B cell (primary cell): ENCODE measurements at regions not wholly inside any gene's neighbourhood (a gene's known extent, or its start where the extent isn't known, plus 50 kb on each side); places are given as distances from the start of the nearest gene placed in this dataset.

Source experiments
- ATAC-seq: fragments of 200-7000 bp; cut with Tn5 transposase; one replicate; pipeline ENCODE4 v1.10.0; 2021; ENCODE audit warnings: low read depth, mild to moderate bottlenecking, moderate number of reproducible peaks, moderate library complexity
- CTCF ChIA-PET: fragments of 350-600 bp; sonication (Branson Sonifier 250); formaldehyde crosslinking; loops from one replicate; lab custom pipeline; 2021; ENCODE audit warnings: antibody characterized with exemption, inconsistent platforms; lab: Charles Lee
- POLR2A ChIA-PET: fragments of 350-600 bp; sonication (Branson Sonifier 250); formaldehyde crosslinking; loops from one replicate; lab custom pipeline; 2021; ENCODE audit warnings: antibody characterized with exemption; lab: Charles Lee
- DNase-seq: peaks from one replicate; pipeline ENCODE4 v3.0.0; 2013
- H2AFZ ChIP-seq: 2 replicates; pipeline ENCODE4 v1.6.1; 2012; ENCODE audit warnings: mild to moderate bottlenecking, low read depth, low read length; ENCODE audit not compliant: insufficient read depth, poor library complexity, severe bottlenecking
- H3K27ac ChIP-seq, 2 donors: 1 replicate in 1 of 2; 2 replicates in 1 of 2; pipeline ENCODE4 v1.5.1; 2012 to 2013; ENCODE audit warnings: low read length in 2 of 2, mild to moderate bottlenecking in 2 of 2, moderate library complexity in 1 of 2
- H3K27me3 ChIP-seq, 4 experiments: fragments of 200-600 bp in 1 of 4; sonication (generic) in 1 of 4; replicated peaks in 1 of 4; 1 replicate in 2 of 4; 2 replicates in 2 of 4; pipeline versions ENCODE4 v1.6.1 to v1.7.0; 2013 to 2016; ENCODE audit warnings: low read length in 3 of 4, mild to moderate bottlenecking in 2 of 4, mixed read lengths in 1 of 4, moderate library complexity in 1 of 4; ENCODE audit not compliant: insufficient read depth in 4 of 4, control insufficient read depth in 3 of 4; ENCODE audit errors: control extremely low read depth in 1 of 4
- H3K36me3 ChIP-seq, 2 experiments: replicated peaks in 1 of 2; 1 replicate in 1 of 2; 2 replicates in 1 of 2; pipeline versions ENCODE4 v1.6.1 to v1.7.1; 2013; ENCODE audit warnings: low read length in 1 of 2; ENCODE audit not compliant: insufficient read depth in 2 of 2, control insufficient read depth in 1 of 2; ENCODE audit errors: control extremely low read depth in 1 of 2, extremely low read depth in 1 of 2
- H3K4me1 ChIP-seq, 2 donors: fragments of 200-600 bp in 1 of 2; sonication (generic) in 1 of 2; 1 replicate in 1 of 2; 2 replicates in 1 of 2; pipeline versions ENCODE4 v1.5.1 to v1.6.1; 2013 to 2017; ENCODE audit warnings: low read length in 2 of 2; ENCODE audit not compliant: control insufficient read depth in 2 of 2, insufficient read depth in 2 of 2
- H3K4me2 ChIP-seq: replicated peaks from 2 replicates; pipeline ENCODE3; 2012; ENCODE audit warnings: mild to moderate bottlenecking, low read depth, low read length; ENCODE audit not compliant: poor library complexity, severe bottlenecking
- H3K4me3 ChIP-seq, 5 experiments: fragments of 200-600 bp in 1 of 5; sonication (generic) in 1 of 5; 1 replicate in 3 of 5; 2 replicates in 2 of 5; pipeline versions ENCODE4 v1.5.1 to v1.7.0; 2011 to 2016; ENCODE audit warnings: low read length in 4 of 5, mild to moderate bottlenecking in 4 of 5, low read depth in 2 of 5, control low read depth in 1 of 5, moderate library complexity in 1 of 5; ENCODE audit not compliant: insufficient read depth in 1 of 5; ENCODE audit errors: control extremely low read depth in 1 of 5, extremely low read depth in 1 of 5
- H3K79me2 ChIP-seq: fragments of 200-600 bp; sonication (generic); one replicate; pipeline ENCODE4 v1.6.0; 2016; ENCODE audit warnings: low read length; ENCODE audit not compliant: control insufficient read depth, insufficient read depth
- H3K9ac ChIP-seq: fragments of 200-600 bp; sonication (generic); 2 replicates; pipeline ENCODE4 v1.6.1; 2017; ENCODE audit warnings: mild to moderate bottlenecking, low read length, moderate library complexity
- H3K9me3 ChIP-seq, 3 donors: one replicate each; pipeline versions ENCODE4 v1.6.1 to v1.7.1; 2013; ENCODE audit warnings: low read length in 2 of 3; ENCODE audit not compliant: control insufficient read depth in 2 of 3, insufficient read depth in 1 of 3; ENCODE audit errors: control extremely low read depth in 1 of 3
- H4K20me1 ChIP-seq: 2 replicates; pipeline ENCODE4 v1.6.0; 2012; ENCODE audit warnings: mild to moderate bottlenecking, low read length; ENCODE audit not compliant: insufficient read depth, control insufficient read depth, poor library complexity, severe bottlenecking
- H3K27ac Mint-ChIP-seq: one replicate; pipeline ENCODE4 v1.8.0; 2021; ENCODE audit warnings: mixed read lengths
- H3K27me3 Mint-ChIP-seq: one replicate; pipeline ENCODE4 v1.8.0; 2021; ENCODE audit warnings: mixed read lengths
- H3K4me1 Mint-ChIP-seq: one replicate; pipeline ENCODE4 v1.8.0; 2021; ENCODE audit warnings: mixed read lengths
- H3K4me3 Mint-ChIP-seq: one replicate; pipeline ENCODE4 v1.8.0; 2021; ENCODE audit warnings: mixed read lengths
- H3K9me3 Mint-ChIP-seq: one replicate; pipeline ENCODE4 v1.8.0; 2022; ENCODE audit warnings: mixed read lengths; ENCODE audit not compliant: insufficient read depth
- CTCF ChIP-seq: fragments of 200-600 bp; IDR thresholded peaks from one replicate; pipeline ENCODE4 v1.8.0; 2022; ENCODE audit warnings: antibody characterized with exemption, mild to moderate bottlenecking
- EZH2 ChIP-seq: IDR thresholded peaks from 2 replicates; pipeline ENCODE4 v1.6.1; 2012; ENCODE audit warnings: borderline replicate concordance, low read depth, mild to moderate bottlenecking, moderate library complexity, low read length; ENCODE audit not compliant: insufficient read depth, poor library complexity, severe bottlenecking
- WGBS: methylation state at CpG from one replicate; pipeline ENCODE4 v1.1.5; 2013; ENCODE audit warnings: missing lambda C conversion rate; ENCODE audit not compliant: insufficient coverage; 5-methylcytosine and 5-hydroxymethylcytosine counted together
- intact Hi-C: fragments of 100-400 bp; cut with micrococcal nuclease; formaldehyde crosslinking; loops from one replicate; pipeline ENCODE4 v1.10.0; 2022

- ATAC-seq: no peak
- Histone ChIP-seq H3K4me1 (no peaks in the 10 kb centered on the region), H3K9me3 (no peaks in the 10 kb centered on the region), H3K79me2 (no peaks in the 10 kb centered on the region), H3K4me2 (no peak overlapping the region), H4K20me1 (no peaks in the 10 kb centered on the region), H3K36me3 (no peaks in the 10 kb centered on the region), H3K27me3 (peaks cover 0 to 3% (median 0%) of the 10 kb centered on the region in 4 experiments), H3K4me3 (no peak overlapping the region), H3K27ac (no peak overlapping the region), H2AFZ (no peak overlapping the region), H3K9ac (no peak overlapping the region)
- POLR2A ChIA-PET: no interaction called here
- CTCF ChIA-PET: interaction anchor here (1.0 kb wide), 1 partner anchor 11 kb away, joined by 3 read pairs; no protein-coding TSS in a partner anchor
- Mint-ChIP-seq H3K4me3 (no peak overlapping the region), H3K27me3 (peaks cover 42% of the 10 kb centered on the region), H3K9me3 (no peaks in the 10 kb centered on the region), H3K27ac (no peak overlapping the region), H3K4me1 (no peaks in the 10 kb centered on the region)
- no peak for TF ChIP-seq EZH2
- no peak for TF ChIP-seq CTCF
- intact Hi-C loops: no loop called here
- no CpG with 5 or more reads among the region's 1 CpG for WGBS
- DNase-seq: no peak
These were observed 56.0 kb upstream of the FNDC3A start for GRCh38 chr13:48919751-48920150.

GRCh38 chr13:48920730-48921129 is 55.0 kb upstream of the FNDC3A start:
- H3K9me3 ChIP-seq: no peaks in the 10 kb centered on the region
- POLR2A ChIA-PET: no interaction called here
- H3K27me3 Mint-ChIP-seq: peaks cover 36% of the 10 kb centered on the region
- no CpG with 5 or more reads among the region's 6 CpGs for WGBS
- H3K4me2 ChIP-seq: no peak overlapping the region
- H3K27ac Mint-ChIP-seq: no peak overlapping the region
- ATAC-seq: no peak
- H3K4me3 ChIP-seq: no peak overlapping the region
- H3K9me3 Mint-ChIP-seq: no peaks in the 10 kb centered on the region
- H3K4me1 Mint-ChIP-seq: no peaks in the 10 kb centered on the region
- no peak overlapping the region for H3K4me3 Mint-ChIP-seq
- peaks cover 0 to 3% (median 0%) of the 10 kb centered on the region in 4 experiments for H3K27me3 ChIP-seq
- no peaks in the 10 kb centered on the region for H3K4me1 ChIP-seq
- H2AFZ ChIP-seq: no peak overlapping the region
- H3K36me3 ChIP-seq: no peaks in the 10 kb centered on the region
- CTCF ChIA-PET: no interaction called here
- no peaks in the 10 kb centered on the region for H4K20me1 ChIP-seq
- intact Hi-C loops: no loop called here
- no peak overlapping the region for H3K27ac ChIP-seq
- H3K79me2 ChIP-seq: no peaks in the 10 kb centered on the region
- no peak for TF ChIP-seq EZH2
- TF ChIP-seq CTCF: no peak
- no peak overlapping the region for H3K9ac ChIP-seq
- no peak for DNase-seq
